ENCODE measurements at regions not wholly inside any gene's neighbourhood (a gene's known extent, or its start where the extent isn't known, plus 50 kb on each side); places are given as distances from the start of the nearest gene placed in this dataset.

- no peaks in the 10 kb centered on the region for H4K20me1 ChIP-seq
- H3K4me3 ChIP-seq: no peak overlapping the region
- H3K27me3 ChIP-seq: no peaks in the 10 kb centered on the region
- H3K36me3 ChIP-seq: no peaks in the 10 kb centered on the region
- H3K4me1 ChIP-seq: peaks cover 25% of the 10 kb centered on the region
- H3K9ac ChIP-seq: no peak overlapping the region
- H3K4me2 ChIP-seq: no peak overlapping the region
- TF ChIP-seq Cebpa-rat (IDR thresholded peaks at IDR 0.05): no peak
- H3K27ac ChIP-seq: no peak overlapping the region
- H3K9me3 ChIP-seq: no peaks in the 10 kb centered on the region
Observed at GRCh38 chr7:15888090-15888489, 201.6 kb upstream of the MEOX2 start.

DNA sequence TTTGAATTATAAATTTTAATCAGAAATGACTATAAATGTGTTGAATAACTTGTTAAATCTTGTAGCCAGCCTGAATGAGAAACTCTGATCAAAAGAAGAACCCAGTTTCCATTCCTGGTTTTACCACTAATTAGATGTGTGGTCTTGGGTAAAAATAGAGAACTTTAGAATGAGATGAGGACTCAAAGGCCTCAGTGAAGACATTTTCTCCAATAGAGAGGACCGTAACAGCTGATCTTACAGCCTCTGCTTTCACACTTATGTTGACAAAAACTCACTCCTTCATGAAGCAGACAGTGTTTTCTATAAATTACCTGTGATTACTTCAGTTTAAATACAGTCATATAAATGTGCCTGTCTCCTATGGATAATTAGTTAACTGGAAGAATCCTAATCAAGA is 200.1 kb upstream of the MEOX2 start:
- peaks cover 3% of the 10 kb centered on the region; the same call in 1 of the 2 replicates for H3K9me3 ChIP-seq
- H3K9ac ChIP-seq: no peak overlapping the region
- no peak overlapping the region for H3K27ac ChIP-seq
- no peaks in the 10 kb centered on the region for H3K36me3 ChIP-seq
- no peak overlapping the region for H3K4me3 ChIP-seq
- peaks cover 25% of the 10 kb centered on the region for H3K4me1 ChIP-seq
- H4K20me1 ChIP-seq: no peaks in the 10 kb centered on the region
- H3K4me2 ChIP-seq: peak overlapping the region; percentile 17; the same call in 1 of the 2 replicates
- no peaks in the 10 kb centered on the region for H3K27me3 ChIP-seq
- TF ChIP-seq Cebpa-rat (IDR thresholded peaks at IDR 0.05): no peak

GRCh38 chr7:15885678-15886077 is 199.2 kb upstream of the MEOX2 start:
- H3K27ac ChIP-seq: no peak overlapping the region
- no peak overlapping the region for H3K4me3 ChIP-seq
- no peak overlapping the region for H3K9ac ChIP-seq
- H3K4me1 ChIP-seq: peaks cover 25% of the 10 kb centered on the region
- H3K4me2 ChIP-seq: peak overlapping the region; percentile 36
- no peaks in the 10 kb centered on the region for H3K27me3 ChIP-seq
- peaks cover 7% of the 10 kb centered on the region for H3K9me3 ChIP-seq
- H3K36me3 ChIP-seq: no peaks in the 10 kb centered on the region
- H4K20me1 ChIP-seq: no peaks in the 10 kb centered on the region
- TF ChIP-seq Cebpa-rat (IDR thresholded peaks at IDR 0.05): no peak

DNA sequence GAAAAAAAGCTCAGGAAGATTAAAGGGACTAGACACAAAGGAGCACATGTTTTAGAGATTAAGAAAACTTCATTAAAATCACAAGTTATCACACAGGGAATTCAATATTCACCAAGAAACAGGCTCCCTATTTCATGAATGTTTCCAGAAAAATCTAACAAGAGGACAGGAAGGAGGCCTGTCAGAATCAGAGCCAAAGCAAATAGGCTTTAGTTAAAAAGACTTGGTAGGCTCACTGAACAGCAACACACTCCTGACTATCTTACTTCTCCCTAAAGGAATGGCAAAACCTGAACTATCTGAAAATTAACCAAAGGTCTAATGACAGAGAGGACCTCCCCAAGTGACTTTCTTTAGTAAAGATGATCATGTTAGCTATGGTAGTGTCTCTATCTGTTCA is 188.3 kb upstream of the MEOX2 start:
- Histone ChIP-seq H3K4me2 (no peak overlapping the region), H3K4me3 (no peak overlapping the region)
- TF ChIP-seq Cebpa-rat (IDR thresholded peaks at IDR 0.05): no peak

DNA sequence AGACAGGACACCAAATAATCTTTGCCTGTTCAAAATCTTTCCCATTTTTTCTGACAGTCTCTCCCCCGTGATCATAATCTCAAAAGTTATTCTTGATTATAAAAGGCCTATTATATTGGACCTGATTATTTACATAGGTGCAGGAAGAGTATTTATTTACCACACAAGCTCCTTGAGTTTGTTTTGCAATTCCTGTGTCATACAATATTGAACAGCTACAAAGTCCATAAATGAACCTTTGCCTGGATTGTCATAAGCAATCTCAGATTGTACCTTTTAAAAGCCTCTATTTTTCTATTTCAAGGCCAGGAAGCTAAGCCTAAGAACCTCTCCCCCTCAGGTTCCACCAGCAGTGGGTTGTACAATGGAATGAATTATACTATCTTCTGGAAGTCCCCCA is 183.9 kb upstream of the MEOX2 start:
- no peak overlapping the region for H3K4me2 ChIP-seq
- no peaks in the 10 kb centered on the region for H3K27me3 ChIP-seq
- H3K27ac ChIP-seq: no peak overlapping the region
- no peak overlapping the region for H3K4me3 ChIP-seq
- H3K9me3 ChIP-seq: no peaks in the 10 kb centered on the region
- H4K20me1 ChIP-seq: no peaks in the 10 kb centered on the region
- TF ChIP-seq Cebpa-rat (IDR thresholded peaks at IDR 0.05): no peak
- H3K9ac ChIP-seq: no peak overlapping the region
- no peaks in the 10 kb centered on the region for H3K4me1 ChIP-seq
- H3K36me3 ChIP-seq: no peaks in the 10 kb centered on the region

More for the DNA sequence above, 188.3 kb upstream of the MEOX2 start:
- H3K36me3 ChIP-seq: no peaks in the 10 kb centered on the region
- H3K9me3 ChIP-seq: no peaks in the 10 kb centered on the region
- no peak overlapping the region for H3K9ac ChIP-seq
- no peak overlapping the region for H3K27ac ChIP-seq
- no peaks in the 10 kb centered on the region for H3K27me3 ChIP-seq
- H3K4me1 ChIP-seq: no peaks in the 10 kb centered on the region
- no peaks in the 10 kb centered on the region for H4K20me1 ChIP-seq

- Histone ChIP-seq H4K20me1 (no peaks in the 10 kb centered on the region), H3K4me1 (no peaks in the 10 kb centered on the region), H3K9ac (no peak overlapping the region), H3K4me2 (no peak overlapping the region), H3K27ac (no peak overlapping the region), H3K36me3 (no peaks in the 10 kb centered on the region), H3K4me3 (no peak overlapping the region), H3K9me3 (no peaks in the 10 kb centered on the region), H3K27me3 (no peaks in the 10 kb centered on the region)
- TF ChIP-seq Cebpa-rat (IDR thresholded peaks at IDR 0.05): no peak
Observed at GRCh38 chr7:15867441-15867840, 181.0 kb upstream of the MEOX2 start.

DNA sequence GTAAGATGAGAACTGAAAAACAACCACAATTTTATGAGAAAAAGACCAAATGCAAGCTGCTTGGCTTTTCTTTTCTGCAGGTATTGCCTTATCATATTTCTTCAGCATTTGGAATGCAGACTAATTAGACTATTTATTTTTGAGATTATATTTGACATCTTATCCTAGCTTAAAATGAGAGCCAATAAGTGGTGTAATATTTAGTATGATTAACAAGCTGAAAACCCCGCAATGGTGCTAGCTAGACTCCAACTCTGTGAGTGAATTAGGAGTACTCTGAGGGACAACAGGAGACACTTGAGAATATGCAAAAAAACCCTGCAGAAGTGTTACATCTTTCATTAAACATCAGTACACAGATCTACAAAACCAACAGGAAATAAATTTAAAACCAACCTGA is 180.3 kb upstream of the MEOX2 start:
- Histone ChIP-seq H3K27me3 (no peaks in the 10 kb centered on the region), H3K36me3 (no peaks in the 10 kb centered on the region), H3K4me2 (no peak overlapping the region), H3K4me3 (no peak overlapping the region), H3K9me3 (no peaks in the 10 kb centered on the region), H3K4me1 (no peaks in the 10 kb centered on the region), H3K27ac (no peak overlapping the region), H3K9ac (no peak overlapping the region), H4K20me1 (no peaks in the 10 kb centered on the region)
- no peak for TF ChIP-seq Cebpa-rat (IDR thresholded peaks at IDR 0.05)

GRCh38 chr7:15864626-15864991 is 178.1 kb upstream of the MEOX2 start:
- H3K4me3 ChIP-seq: no peak overlapping the region
- H3K9ac ChIP-seq: no peak overlapping the region
- no peaks in the 10 kb centered on the region for H4K20me1 ChIP-seq
- no peaks in the 10 kb centered on the region for H3K4me1 ChIP-seq
- H3K27me3 ChIP-seq: no peaks in the 10 kb centered on the region
- TF ChIP-seq Cebpa-rat (IDR thresholded peaks at IDR 0.05): no peak
- H3K27ac ChIP-seq: no peak overlapping the region
- H3K4me2 ChIP-seq: no peak overlapping the region
- H3K36me3 ChIP-seq: no peaks in the 10 kb centered on the region
- no peaks in the 10 kb centered on the region for H3K9me3 ChIP-seq

GRCh38 chr7:15863951-15864625 is 177.6 kb upstream of the MEOX2 start:
- Histone ChIP-seq H3K4me3 (no peak overlapping the region), H3K27ac (no peak overlapping the region), H3K9ac (no peak overlapping the region), H3K4me2 (no peak overlapping the region), H3K4me1 (no peaks in the 10 kb centered on the region), H3K27me3 (no peaks in the 10 kb centered on the region), H4K20me1 (no peaks in the 10 kb centered on the region), H3K36me3 (no peaks in the 10 kb centered on the region), H3K9me3 (no peaks in the 10 kb centered on the region)
- no peak for TF ChIP-seq Cebpa-rat (IDR thresholded peaks at IDR 0.05)

DNA sequence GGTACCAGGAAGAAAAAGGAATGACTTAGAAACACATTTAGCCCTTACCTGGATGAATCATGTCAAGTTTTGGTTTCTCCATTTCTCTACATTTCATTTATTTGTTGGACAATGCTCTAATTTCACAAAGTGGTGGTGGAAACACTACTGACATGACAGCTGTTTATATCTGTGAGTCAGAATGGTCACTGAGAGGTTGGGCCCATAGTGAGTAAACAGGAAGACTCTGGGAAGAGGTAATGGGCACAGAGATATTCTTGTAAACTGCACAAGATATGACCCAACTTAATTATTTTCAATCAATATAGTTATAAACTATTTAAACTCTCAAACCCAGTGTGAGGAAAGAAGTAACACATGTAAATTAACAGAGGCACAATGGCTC is 176.3 kb upstream of the MEOX2 start:
- no peak for TF ChIP-seq Cebpa-rat (IDR thresholded peaks at IDR 0.05)
- H3K27me3 ChIP-seq: no peaks in the 10 kb centered on the region
- 0 out of 2 replicates have a peak, but pooled peaks cover 5% of the 10 kb centered on the region for H3K9me3 ChIP-seq
- H3K27ac ChIP-seq: no peak overlapping the region
- no peaks in the 10 kb centered on the region for H3K4me1 ChIP-seq
- no peaks in the 10 kb centered on the region for H3K36me3 ChIP-seq
- no peaks in the 10 kb centered on the region for H4K20me1 ChIP-seq
- H3K9ac ChIP-seq: no peak overlapping the region
- H3K4me2 ChIP-seq: no peak overlapping the region
- H3K4me3 ChIP-seq: no peak overlapping the region
